Suprapubic skin (tissue), 3 donors: ENCODE measurements at regions not wholly inside any gene's neighbourhood (a gene's known extent, or its start where the extent isn't known, plus 50 kb on each side); places are given as distances from the start of the nearest gene placed in this dataset.

Source experiments
- CTCF ChIP-seq, 2 donors: fragments of 200-600 bp in 1 of 2; fragments of 450-650 bp in 1 of 2; sonication (generic) in 1 of 2; IDR thresholded peaks; one replicate each; pipeline ENCODE4 v1.5.1; 2016 to 2019; ENCODE audit warnings: antibody characterized with exemption in 2 of 2, mild to moderate bottlenecking in 1 of 2, moderate library complexity in 1 of 2
- POLR2A ChIP-seq, 2 donors: fragments of 450-650 bp; IDR thresholded peaks; one replicate each; pipeline ENCODE4 v1.6.1; 2017; ENCODE audit warnings: antibody characterized with exemption in 2 of 2, mild to moderate bottlenecking in 2 of 2, moderate library complexity in 2 of 2

GRCh38 chr12:24226745-24227350 lies 277.4 kb upstream of the SOX5 start:
- TF ChIP-seq CTCF (IDR thresholded peaks at IDR 0.05) (no peak), POLR2A (IDR thresholded peaks at IDR 0.05) (no peak)
